ENCODE measurements at regions not wholly inside any gene's neighbourhood (a gene's known extent, or its start where the extent isn't known, plus 50 kb on each side); places are given as distances from the start of the nearest gene placed in this dataset.
A peak's percentile ranks its signal among the peaks of the same experiment; 100 is the strongest.

DNA sequence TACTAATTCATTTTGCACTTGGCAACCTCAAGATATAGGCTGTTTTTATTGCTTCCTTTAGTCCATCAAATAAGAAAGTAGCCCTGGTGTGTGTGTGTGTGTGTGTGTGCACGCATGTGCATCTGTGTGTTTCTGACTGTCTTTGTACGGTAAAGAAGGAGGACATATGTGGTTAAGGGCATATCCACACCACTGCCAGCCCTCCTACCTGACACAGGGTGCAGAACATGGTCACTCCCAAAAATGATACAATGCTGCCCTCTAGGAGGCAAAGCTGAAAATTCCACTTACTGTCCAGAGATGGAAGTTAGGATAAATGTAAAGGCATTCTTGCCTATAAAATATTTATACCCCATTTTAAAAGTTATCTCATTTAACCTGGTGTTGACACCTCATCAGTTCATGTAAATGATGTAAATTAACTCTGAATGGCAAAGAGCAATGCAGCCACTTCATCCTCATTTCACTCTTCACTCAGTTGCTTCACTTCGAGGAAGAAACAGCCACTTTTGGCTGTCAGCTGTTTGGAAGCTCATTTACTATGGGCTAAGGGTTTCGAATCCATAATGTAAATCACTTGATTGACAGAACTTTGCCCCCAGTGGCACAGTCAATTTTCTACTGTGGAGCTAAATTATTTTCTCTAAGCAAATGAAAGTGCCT lies 83.1 kb upstream of the MTNR1B start (continued):
- TF ChIP-seq ZNF382 (CRISPR knock-in tag; IDR thresholded peaks at IDR 0.05; ENCODE audit: borderline replicate concordance) (no peak), SMC3 (IDR thresholded peaks at IDR 0.05; ENCODE audit: low read length) (peak; percentile 71), ZNF780A (CRISPR knock-in tag; IDR thresholded peaks at IDR 0.05) (no peak), RBM39 (IDR thresholded peaks at IDR 0.05; ENCODE audit: low read depth, low read length, poor library complexity, severe bottlenecking) (no peak), PHF5A (CRISPR knock-in tag; IDR thresholded peaks at IDR 0.05; ENCODE audit: low read depth, unreplicated experiment) (no peak)
- TF ChIP-seq, protein P1, sequence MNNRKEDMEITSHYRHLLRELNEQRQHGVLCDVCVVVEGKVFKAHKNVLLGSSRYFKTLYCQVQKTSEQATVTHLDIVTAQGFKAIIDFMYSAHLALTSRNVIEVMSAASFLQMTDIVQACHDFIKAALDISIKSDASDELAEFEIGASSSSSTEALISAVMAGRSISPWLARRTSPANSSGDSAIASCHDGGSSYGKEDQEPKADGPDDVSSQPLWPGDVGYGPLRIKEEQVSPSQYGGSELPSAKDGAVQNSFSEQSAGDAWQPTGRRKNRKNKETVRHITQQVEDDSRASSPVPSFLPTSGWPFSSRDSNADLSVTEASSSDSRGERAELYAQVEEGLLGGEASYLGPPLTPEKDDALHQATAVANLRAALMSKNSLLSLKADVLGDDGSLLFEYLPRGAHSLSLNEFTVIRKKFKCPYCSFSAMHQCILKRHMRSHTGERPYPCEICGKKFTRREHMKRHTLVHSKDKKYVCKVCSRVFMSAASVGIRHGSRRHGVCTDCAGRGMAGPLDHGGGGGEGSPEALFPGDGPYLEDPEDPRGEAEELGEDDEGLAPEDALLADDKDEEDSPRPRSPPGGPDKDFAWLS (CRISPR knock-in tag; IDR thresholded peaks at IDR 0.05; ENCODE audit: borderline replicate concordance): no peak
- TF ChIP-seq, protein P2, sequence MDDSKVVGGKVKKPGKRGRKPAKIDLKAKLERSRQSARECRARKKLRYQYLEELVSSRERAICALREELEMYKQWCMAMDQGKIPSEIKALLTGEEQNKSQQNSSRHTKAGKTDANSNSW (CRISPR knock-in tag; IDR thresholded peaks at IDR 0.05; ENCODE audit: borderline replicate concordance): no peak
- TF ChIP-seq, protein P3, sequence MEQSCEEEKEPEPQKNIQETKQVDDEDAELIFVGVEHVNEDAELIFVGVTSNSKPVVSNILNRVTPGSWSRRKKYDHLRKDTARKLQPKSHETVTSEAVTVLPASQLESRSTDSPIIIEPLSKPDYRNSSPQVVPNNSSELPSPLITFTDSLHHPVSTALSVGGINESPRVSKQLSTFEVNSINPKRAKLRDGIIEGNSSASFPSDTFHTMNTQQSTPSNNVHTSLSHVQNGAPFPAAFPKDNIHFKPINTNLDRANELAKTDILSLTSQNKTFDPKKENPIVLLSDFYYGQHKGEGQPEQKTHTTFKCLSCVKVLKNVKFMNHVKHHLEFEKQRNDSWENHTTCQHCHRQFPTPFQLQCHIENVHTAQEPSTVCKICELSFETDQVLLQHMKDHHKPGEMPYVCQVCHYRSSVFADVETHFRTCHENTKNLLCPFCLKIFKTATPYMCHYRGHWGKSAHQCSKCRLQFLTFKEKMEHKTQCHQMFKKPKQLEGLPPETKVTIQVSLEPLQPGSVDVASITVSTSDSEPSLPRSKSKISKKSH (CRISPR knock-in tag; IDR thresholded peaks at IDR 0.05; ENCODE audit: borderline replicate concordance): no peak
- TF ChIP-seq, protein P4, sequence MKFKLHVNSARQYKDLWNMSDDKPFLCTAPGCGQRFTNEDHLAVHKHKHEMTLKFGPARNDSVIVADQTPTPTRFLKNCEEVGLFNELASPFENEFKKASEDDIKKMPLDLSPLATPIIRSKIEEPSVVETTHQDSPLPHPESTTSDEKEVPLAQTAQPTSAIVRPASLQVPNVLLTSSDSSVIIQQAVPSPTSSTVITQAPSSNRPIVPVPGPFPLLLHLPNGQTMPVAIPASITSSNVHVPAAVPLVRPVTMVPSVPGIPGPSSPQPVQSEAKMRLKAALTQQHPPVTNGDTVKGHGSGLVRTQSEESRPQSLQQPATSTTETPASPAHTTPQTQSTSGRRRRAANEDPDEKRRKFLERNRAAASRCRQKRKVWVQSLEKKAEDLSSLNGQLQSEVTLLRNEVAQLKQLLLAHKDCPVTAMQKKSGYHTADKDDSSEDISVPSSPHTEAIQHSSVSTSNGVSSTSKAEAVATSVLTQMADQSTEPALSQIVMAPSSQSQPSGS (CRISPR knock-in tag; IDR thresholded peaks at IDR 0.05): no peak
